Calu3 (cell line): ENCODE measurements at regions not wholly inside any gene's neighbourhood (a gene's known extent, or its start where the extent isn't known, plus 50 kb on each side); places are given as distances from the start of the nearest gene placed in this dataset.
"Not testable (repeated sequence)": the region's sequence is repeated elsewhere in the genome, so short reads cannot be mapped to it uniquely, and the experiment has no call there.

ENCODE experiments used
- BruUV-seq: library from RNA; stranded (reverse); fragments of 400-500 nt; replicated peaks from 2 replicates; lab custom pipeline; 2021; lab: Mats Ljungman, UMichigan
- CTCF ChIA-PET: fragments of 300-600 bp; sonication (Branson Sonifier 250); formaldehyde crosslinking; loops from one replicate; lab custom pipeline; 2022; ENCODE audit warnings: antibody characterized with exemption; lab: Charles Lee
- DNase-seq: peaks from one replicate; pipeline ENCODE4 v3.0.0; 2022
- H3K27ac Mint-ChIP-seq: one replicate; pipeline ENCODE4 v1.8.0; 2022; ENCODE audit warnings: mixed read lengths; ENCODE audit not compliant: unreplicated experiment
- H3K27me3 Mint-ChIP-seq: one replicate; pipeline ENCODE4 v1.8.0; 2022; ENCODE audit warnings: mixed read lengths; ENCODE audit not compliant: unreplicated experiment
- H3K36me3 Mint-ChIP-seq: one replicate; pipeline ENCODE4 v1.8.0; 2022; ENCODE audit warnings: mild to moderate bottlenecking, moderate library complexity, mixed read lengths; ENCODE audit not compliant: insufficient read depth, unreplicated experiment
- H3K4me1 Mint-ChIP-seq: one replicate; pipeline ENCODE4 v1.8.0; 2022; ENCODE audit warnings: mild to moderate bottlenecking, low read depth, mixed read lengths; ENCODE audit not compliant: unreplicated experiment
- H3K4me3 Mint-ChIP-seq: one replicate; pipeline ENCODE4 v1.8.0; 2022; ENCODE audit warnings: mild to moderate bottlenecking, low read depth, moderate library complexity, mixed read lengths; ENCODE audit not compliant: unreplicated experiment
- H3K9me3 Mint-ChIP-seq: one replicate; pipeline ENCODE4 v1.8.0; 2022; ENCODE audit warnings: low read depth, mixed read lengths; ENCODE audit not compliant: unreplicated experiment
- intact Hi-C: fragments of 100-400 bp; cut with micrococcal nuclease; formaldehyde crosslinking; loops from one replicate; pipeline ENCODE4 v1.10.0; 2022; ENCODE audit not compliant: unreplicated experiment
- TF ChIP-seq, protein P1 (sequence below): fragments of 200-600 bp; IDR thresholded peaks from one replicate; pipeline ENCODE4 v1.8.0; 2022; ENCODE audit warnings: antibody characterized with exemption; ENCODE audit not compliant: unreplicated experiment

DNA sequence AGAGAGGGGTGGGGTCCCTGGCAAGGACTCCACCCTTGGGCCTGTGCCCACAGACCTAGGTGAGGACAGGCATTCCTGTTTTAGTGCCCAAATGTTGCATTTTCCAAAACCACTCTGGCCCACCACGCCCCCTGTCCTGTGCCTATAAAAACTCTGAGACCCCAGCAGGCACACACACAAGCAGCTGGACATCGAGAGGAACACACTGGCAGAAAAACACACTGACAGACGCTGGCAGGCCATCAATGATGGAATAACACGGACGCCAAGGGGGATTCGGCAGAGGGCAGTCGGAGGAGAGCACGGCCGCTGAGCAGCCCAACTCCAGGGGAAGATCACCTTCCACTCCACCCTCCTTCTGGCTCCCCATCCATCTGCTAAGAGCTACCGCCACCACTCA, 386.9 kb upstream of the AUTS2 start:
- H3K9me3 Mint-ChIP-seq = peaks cover 2% of the 10 kb centered on the region
- BruUV-seq = no TSS peak
- TF ChIP-seq, protein P1, sequence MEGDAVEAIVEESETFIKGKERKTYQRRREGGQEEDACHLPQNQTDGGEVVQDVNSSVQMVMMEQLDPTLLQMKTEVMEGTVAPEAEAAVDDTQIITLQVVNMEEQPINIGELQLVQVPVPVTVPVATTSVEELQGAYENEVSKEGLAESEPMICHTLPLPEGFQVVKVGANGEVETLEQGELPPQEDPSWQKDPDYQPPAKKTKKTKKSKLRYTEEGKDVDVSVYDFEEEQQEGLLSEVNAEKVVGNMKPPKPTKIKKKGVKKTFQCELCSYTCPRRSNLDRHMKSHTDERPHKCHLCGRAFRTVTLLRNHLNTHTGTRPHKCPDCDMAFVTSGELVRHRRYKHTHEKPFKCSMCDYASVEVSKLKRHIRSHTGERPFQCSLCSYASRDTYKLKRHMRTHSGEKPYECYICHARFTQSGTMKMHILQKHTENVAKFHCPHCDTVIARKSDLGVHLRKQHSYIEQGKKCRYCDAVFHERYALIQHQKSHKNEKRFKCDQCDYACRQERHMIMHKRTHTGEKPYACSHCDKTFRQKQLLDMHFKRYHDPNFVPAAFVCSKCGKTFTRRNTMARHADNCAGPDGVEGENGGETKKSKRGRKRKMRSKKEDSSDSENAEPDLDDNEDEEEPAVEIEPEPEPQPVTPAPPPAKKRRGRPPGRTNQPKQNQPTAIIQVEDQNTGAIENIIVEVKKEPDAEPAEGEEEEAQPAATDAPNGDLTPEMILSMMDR = no peak
- H3K27ac Mint-ChIP-seq = no peak overlapping the region
- CTCF ChIA-PET = no interaction called here
- intact Hi-C loops = no loop called here
- H3K4me3 Mint-ChIP-seq = no peak overlapping the region
- no peak for DNase-seq
- no peaks in the 10 kb centered on the region for H3K27me3 Mint-ChIP-seq
- H3K4me1 Mint-ChIP-seq = no peaks in the 10 kb centered on the region
- no peaks in the 10 kb centered on the region for H3K36me3 Mint-ChIP-seq

DNA sequence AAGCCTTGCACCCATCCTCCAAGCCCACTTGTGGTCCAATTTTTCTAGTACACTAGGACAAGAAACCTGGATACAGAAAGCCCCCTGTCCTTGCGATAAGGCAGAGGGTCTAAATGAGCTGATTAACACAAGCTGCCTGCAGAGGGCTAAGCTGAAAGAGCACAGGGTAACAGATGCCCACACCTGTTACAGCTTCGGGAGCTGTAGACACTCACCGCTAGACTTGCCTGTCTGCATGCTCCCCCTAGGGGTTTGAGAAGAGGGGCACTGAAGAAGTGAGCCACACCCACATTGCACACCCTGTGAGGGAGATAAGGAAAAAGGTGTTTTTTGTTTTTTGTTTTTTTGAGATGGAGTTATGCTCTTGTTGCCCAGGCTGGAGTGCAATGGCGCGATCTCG, 386.5 kb upstream of the AUTS2 start:
- no peaks in the 10 kb centered on the region for H3K36me3 Mint-ChIP-seq

DNA sequence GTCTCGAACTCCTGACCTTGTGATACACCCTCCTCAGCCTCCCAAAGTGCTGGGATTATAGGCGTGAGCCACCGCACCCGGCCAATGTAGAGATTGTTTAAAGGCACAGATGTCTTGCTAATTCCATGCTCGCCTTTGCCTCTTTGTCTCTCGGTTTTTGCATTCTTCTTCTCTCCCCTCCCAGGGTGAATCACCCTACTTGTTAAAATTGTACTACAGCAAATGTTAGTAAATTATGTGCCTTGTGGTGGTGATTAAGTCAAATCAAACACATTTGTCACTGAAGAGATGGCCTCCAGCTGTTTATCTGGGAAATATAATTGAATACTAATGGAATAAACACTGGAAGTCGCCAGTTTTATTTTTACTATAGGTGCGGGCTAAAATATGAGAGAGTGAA, 384.4 kb upstream of the AUTS2 start:
- TF ChIP-seq, protein P1 = no peak
- DNase-seq = no peak

More for the DNA sequence above, 386.5 kb upstream of the AUTS2 start:
- Mint-ChIP-seq H3K9me3 (peaks cover 2% of the 10 kb centered on the region), H3K4me1 (no peaks in the 10 kb centered on the region), H3K27ac (no peak overlapping the region), H3K4me3 (no peak overlapping the region), H3K27me3 (no peaks in the 10 kb centered on the region)
- no TSS peak for BruUV-seq
- CTCF ChIA-PET = no interaction called here
- TF ChIP-seq, protein P1 = no peak
- intact Hi-C loops = no loop called here
- DNase-seq = no peak

DNA sequence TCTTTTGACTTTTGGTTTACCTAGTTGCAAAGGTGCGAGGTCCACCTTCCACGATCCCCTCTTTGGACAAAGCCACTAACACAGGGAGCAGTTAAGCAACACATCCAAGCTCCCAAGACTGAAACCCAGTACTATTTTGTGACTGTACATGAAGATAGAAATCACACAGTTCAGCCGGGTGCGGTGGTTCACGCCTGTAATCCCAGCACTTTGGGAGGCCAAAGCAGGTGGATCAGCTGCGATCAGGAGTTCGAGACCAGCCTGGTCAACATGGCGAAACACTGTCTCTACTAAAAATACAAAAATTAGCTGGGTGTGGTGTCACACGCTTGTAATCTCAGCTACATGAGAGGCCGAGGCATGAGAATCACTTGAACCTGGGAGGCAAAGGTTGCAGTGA, 382.8 kb upstream of the AUTS2 start:
- H3K4me3 Mint-ChIP-seq, H3K4me1 Mint-ChIP-seq, H3K27me3 Mint-ChIP-seq, BruUV-seq, intact Hi-C loops, H3K36me3 Mint-ChIP-seq, H3K27ac Mint-ChIP-seq, CTCF ChIA-PET, DNase-seq: not testable (repeated sequence)
- peaks cover 14% of the 10 kb centered on the region for H3K9me3 Mint-ChIP-seq

More for the DNA sequence above, 384.4 kb upstream of the AUTS2 start:
- Mint-ChIP-seq H3K9me3 (peaks cover 9% of the 10 kb centered on the region), H3K4me3 (no peak overlapping the region), H3K27me3 (no peaks in the 10 kb centered on the region), H3K36me3 (no peaks in the 10 kb centered on the region), H3K27ac (no peak overlapping the region), H3K4me1 (no peaks in the 10 kb centered on the region)
- CTCF ChIA-PET = no interaction called here
- no TSS peak for BruUV-seq
- intact Hi-C loops = no loop called here

DNA sequence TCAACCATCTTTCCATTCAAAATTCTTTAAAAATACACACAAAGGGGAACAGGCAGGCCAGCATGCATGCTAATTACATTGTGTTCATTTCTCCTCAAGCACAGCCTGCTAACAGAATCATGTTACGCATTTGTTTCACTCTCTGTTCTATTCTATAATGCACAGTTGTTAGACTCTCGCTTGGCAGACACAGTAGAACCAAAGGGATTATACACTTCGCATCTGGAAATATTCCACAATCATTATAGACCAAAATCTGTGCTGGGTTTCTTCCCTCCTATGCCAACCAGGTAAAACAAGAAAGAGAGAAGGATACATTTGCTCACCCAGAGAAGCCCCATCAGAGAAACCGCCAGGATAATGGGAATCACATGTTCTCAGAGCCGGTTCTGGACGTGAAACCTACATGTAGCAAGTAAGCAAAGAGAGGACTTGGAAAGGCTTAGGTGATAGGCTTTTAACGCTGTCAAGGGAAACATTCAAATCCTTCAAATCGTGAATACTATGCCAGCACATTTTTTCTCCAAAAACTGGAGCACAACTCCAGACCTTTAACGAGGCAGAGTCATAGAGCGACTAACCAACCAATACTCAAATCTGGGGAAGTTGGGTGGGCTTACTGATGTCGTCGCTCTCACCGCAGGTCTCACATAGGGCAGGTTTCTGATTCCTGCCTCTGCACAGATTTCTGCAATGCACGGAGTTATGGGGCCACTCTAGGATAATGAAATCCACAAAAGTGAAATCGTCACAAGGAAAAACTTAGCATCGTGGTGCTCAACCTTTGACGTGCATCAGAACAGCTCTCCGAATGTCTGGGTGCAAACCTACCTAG, 380.5 kb upstream of the AUTS2 start:
- Mint-ChIP-seq H3K9me3 (peaks cover 16% of the 10 kb centered on the region), H3K27ac (no peak overlapping the region), H3K27me3 (no peaks in the 10 kb centered on the region), H3K4me1 (no peaks in the 10 kb centered on the region), H3K36me3 (no peaks in the 10 kb centered on the region), H3K4me3 (no peak overlapping the region)
- TF ChIP-seq, protein P1 = no peak
- intact Hi-C loops = no loop called here
- DNase-seq = no peak
- no TSS peak for BruUV-seq
- CTCF ChIA-PET = no interaction called here
